GM21423 (cell line): ENCODE measurements at regions not wholly inside any gene's neighbourhood (a gene's known extent, or its start where the extent isn't known, plus 50 kb on each side); places are given as distances from the start of the nearest gene placed in this dataset.

Source experiments
- ATAC-seq: cut with Tn5 transposase; IDR thresholded peaks from one replicate; pipeline ENCODE4 v1.9.1; 2021; ENCODE audit warnings: mild to moderate bottlenecking, moderate library complexity; ENCODE audit not compliant: unreplicated experiment

DNA sequence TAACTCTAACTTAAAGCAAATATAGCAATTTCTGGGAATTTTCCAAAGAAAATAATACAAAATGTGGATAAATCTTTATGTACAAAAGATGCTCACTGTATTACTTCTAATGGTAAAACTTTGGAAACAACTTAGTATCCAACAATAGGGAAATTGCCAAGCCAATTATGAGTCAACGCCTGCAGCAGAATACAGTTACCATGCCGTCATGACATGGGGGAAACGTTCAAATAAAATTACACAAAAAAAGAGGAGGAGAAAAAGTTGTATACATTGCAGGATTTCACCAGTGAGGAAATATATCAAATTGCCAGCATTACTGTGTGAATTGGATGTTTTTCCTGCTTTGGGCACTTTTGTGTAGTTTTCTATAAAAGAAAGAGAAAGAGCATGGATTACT, 469.6 kb downstream of the SOX9 start:
- no peak for ATAC-seq

GRCh38 chr17:72590882-72591281, 470.1 kb downstream of the SOX9 start:
- ATAC-seq = no peak

DNA sequence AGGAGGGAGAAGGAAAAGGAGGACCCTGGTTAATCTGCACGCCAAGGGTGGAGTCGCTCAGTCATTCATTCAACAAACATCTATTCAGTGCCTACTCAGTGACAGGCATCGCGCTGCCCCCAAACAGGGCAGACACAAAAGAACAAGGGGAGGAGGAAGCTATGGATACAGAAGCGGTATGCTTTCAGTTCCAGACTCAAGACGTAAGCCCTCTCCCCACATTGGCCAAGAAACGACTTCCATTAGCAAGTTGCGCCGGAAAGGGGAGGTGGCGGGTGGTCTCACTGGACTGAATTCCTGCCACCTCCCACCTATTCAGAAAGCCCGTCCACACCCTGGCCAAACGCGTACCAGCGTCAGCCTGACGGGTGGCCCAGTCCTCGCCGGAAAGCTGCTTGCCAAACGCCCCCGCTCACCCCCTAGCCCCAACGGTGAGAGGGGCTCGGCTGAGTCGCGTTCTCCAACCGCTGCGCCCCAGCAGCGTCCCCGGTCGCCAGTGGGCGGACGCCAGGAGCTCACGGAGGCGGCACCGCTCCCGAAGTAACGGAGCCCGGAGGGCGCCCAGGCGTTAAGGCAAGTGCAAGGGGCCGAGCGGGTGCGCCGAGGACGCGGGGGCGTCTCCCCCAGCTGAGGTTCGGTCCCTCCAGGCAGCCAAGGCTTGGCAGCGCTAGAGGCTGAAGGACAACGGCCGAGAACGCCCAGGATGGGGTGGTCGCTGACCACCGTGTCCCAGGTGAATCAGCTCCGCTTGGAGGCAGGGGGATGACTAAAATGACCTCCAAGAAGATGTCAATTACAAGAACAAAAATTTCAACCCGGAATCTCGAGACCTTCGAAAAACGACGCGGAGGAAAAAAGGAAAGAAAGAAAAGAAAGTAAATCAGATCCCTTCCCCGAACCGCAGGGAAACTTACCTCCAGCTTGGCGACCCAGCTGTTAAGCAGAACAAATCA, 470.7 kb downstream of the SOX9 start:
- ATAC-seq = no peak

DNA sequence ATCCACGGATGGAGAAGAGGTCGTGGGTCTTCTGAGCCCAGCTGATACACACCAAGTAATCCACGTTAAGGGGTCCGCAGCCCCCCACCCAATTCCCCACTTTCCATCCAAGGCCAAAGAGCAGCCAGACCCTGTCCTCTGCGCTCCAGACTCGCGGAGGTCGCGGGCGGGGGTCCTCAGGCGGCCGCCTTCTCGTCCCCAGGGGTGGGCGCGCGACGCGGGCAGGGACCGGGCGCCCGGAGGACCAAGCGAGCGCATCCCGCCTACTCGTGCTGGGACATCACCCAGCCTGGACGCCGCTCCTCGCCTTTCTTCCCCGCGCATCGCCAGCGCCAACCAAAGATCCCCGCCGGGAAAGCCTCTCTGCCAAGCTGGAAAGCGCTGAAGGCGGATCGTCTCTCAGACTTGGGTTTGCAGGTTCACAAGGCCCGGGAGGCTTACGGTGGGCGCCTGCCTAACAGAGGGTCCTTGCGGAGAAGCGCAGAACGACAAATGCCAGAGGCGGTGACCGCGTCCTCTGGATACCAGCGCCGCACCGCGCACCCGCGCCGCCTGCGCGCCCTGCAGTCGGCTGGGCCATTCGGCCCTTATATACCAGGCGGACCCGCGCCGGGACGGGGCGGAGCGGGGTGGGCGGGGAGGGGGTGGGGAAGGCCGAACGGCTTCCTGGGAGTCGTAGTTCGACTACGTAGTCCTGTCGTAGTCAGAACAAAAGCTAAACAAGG, 471.6 kb downstream of the SOX9 start:
- peak; percentile 70 for ATAC-seq

- ATAC-seq = no peak
Observed at GRCh38 chr17:72592967-72593325, 472.1 kb downstream of the SOX9 start.

GRCh38 chr17:72594248-72594647, 473.4 kb downstream of the SOX9 start:
- no peak for ATAC-seq
